CD14-positive monocyte (primary cell): ENCODE measurements at regions not wholly inside any gene's neighbourhood (a gene's known extent, or its start where the extent isn't known, plus 50 kb on each side); places are given as distances from the start of the nearest gene placed in this dataset.

Source experiments
- DNase-seq, 3 donors: peaks; one replicate each; pipeline ENCODE4 v3.0.0-alpha.2; 2011 to 2022
- H2AFZ ChIP-seq: 2 replicates; pipeline ENCODE4 v1.6.0; 2012; ENCODE audit warnings: mild to moderate bottlenecking, low read depth, low read length, inconsistent platforms; ENCODE audit not compliant: insufficient read depth, poor library complexity, severe bottlenecking
- H3K27ac ChIP-seq, 2 donors: 1 replicate in 1 of 2; 2 replicates in 1 of 2; pipeline ENCODE4 v1.5.1; 2012 to 2013; ENCODE audit warnings: low read length in 2 of 2, control low read depth in 1 of 2, inconsistent platforms in 1 of 2, low read depth in 1 of 2, mild to moderate bottlenecking in 1 of 2
- H3K27me3 ChIP-seq, 2 donors: one replicate each; pipeline versions ENCODE4 v1.6.0 to v1.6.1; 2011 to 2013; ENCODE audit warnings: low read length in 2 of 2; ENCODE audit not compliant: control insufficient read depth in 2 of 2, insufficient read depth in 2 of 2
- H3K36me3 ChIP-seq, 2 donors: replicated peaks in 1 of 2; 1 replicate in 1 of 2; 2 replicates in 1 of 2; pipeline versions ENCODE4 v1.5.1 to v1.6.1; 2012 to 2013; ENCODE audit warnings: low read length in 2 of 2, control low read depth in 1 of 2, inconsistent platforms in 1 of 2, mild to moderate bottlenecking in 1 of 2; ENCODE audit not compliant: insufficient read depth in 2 of 2, control insufficient read depth in 1 of 2
- H3K4me1 ChIP-seq, 2 donors: 1 replicate in 1 of 2; 2 replicates in 1 of 2; pipeline versions ENCODE4 v1.5.1 to v1.6.1; 2012 to 2013; ENCODE audit warnings: low read length in 2 of 2, control low read depth in 1 of 2, inconsistent platforms in 1 of 2, mild to moderate bottlenecking in 1 of 2, moderate library complexity in 1 of 2; ENCODE audit not compliant: insufficient read depth in 2 of 2, control insufficient read depth in 1 of 2
- H3K4me2 ChIP-seq: replicated peaks from 2 replicates; pipeline ENCODE3; 2012; ENCODE audit warnings: low read length, moderate library complexity, mild to moderate bottlenecking; ENCODE audit not compliant: poor library complexity, severe bottlenecking; ENCODE audit errors: extremely low read depth
- H3K4me3 ChIP-seq, 3 experiments: fragments of 200-600 bp in 1 of 3; sonication (generic) in 1 of 3; replicated peaks in 1 of 3; 1 replicate in 2 of 3; 2 replicates in 1 of 3; pipeline ENCODE4 v1.5.1; 2011 to 2013; ENCODE audit warnings: low read length in 3 of 3, mild to moderate bottlenecking in 3 of 3, control low read depth in 2 of 3, low read depth in 2 of 3, inconsistent platforms in 1 of 3, moderate library complexity in 1 of 3
- H3K79me2 ChIP-seq: 2 replicates; pipeline ENCODE4 v1.6.0; 2012; ENCODE audit warnings: mild to moderate bottlenecking, control low read depth, inconsistent platforms, low read length, moderate library complexity; ENCODE audit not compliant: insufficient read depth
- H3K9ac ChIP-seq: 2 replicates; pipeline ENCODE4 v1.6.0; 2017; ENCODE audit warnings: low read length, mild to moderate bottlenecking; ENCODE audit not compliant: insufficient read depth, poor library complexity, severe bottlenecking
- H3K9me3 ChIP-seq, 2 donors: replicated peaks in 1 of 2; 1 replicate in 1 of 2; 2 replicates in 1 of 2; pipeline versions ENCODE4 v1.5.1 to v1.6.1; 2012 to 2013; ENCODE audit warnings: low read length in 2 of 2, control low read depth in 1 of 2; ENCODE audit not compliant: control insufficient read depth in 1 of 2, insufficient read depth in 1 of 2
- H4K20me1 ChIP-seq: 2 replicates; pipeline ENCODE4 v1.6.0; 2012; ENCODE audit warnings: mild to moderate bottlenecking, low read length, control low read depth, moderate library complexity; ENCODE audit not compliant: insufficient read depth
- H3K27ac Mint-ChIP-seq, 7 donors: one replicate each; pipeline ENCODE4 v1.8.0; 2020; ENCODE audit warnings: mild to moderate bottlenecking in 7 of 7, mixed read lengths in 7 of 7, moderate library complexity in 6 of 7, inconsistent platforms in 2 of 7
- H3K27me3 Mint-ChIP-seq, 3 donors: one replicate each; pipeline ENCODE4 v1.8.0; 2021 to 2022; ENCODE audit warnings: low read depth in 3 of 3, mild to moderate bottlenecking in 3 of 3, mixed read lengths in 3 of 3, moderate library complexity in 3 of 3, inconsistent platforms in 1 of 3
- H3K36me3 Mint-ChIP-seq, 2 donors: one replicate each; pipeline ENCODE4 v1.8.0; 2020; ENCODE audit warnings: mixed read lengths in 2 of 2, inconsistent platforms in 1 of 2, mild to moderate bottlenecking in 1 of 2
- H3K4me1 Mint-ChIP-seq: one replicate; pipeline ENCODE4 v1.8.0; 2020; ENCODE audit warnings: mild to moderate bottlenecking, mixed read lengths
- H3K4me3 Mint-ChIP-seq, 2 donors: one replicate each; pipeline ENCODE4 v1.8.0; 2020; ENCODE audit warnings: mild to moderate bottlenecking in 2 of 2, mixed read lengths in 2 of 2, moderate library complexity in 1 of 2
- H3K9me3 Mint-ChIP-seq, 7 donors: one replicate each; pipeline ENCODE4 v1.8.0; 2020 to 2022; ENCODE audit warnings: mixed read lengths in 7 of 7, mild to moderate bottlenecking in 6 of 7, moderate library complexity in 6 of 7, inconsistent platforms in 2 of 7
- CTCF ChIP-seq: fragments of 200-600 bp; IDR thresholded peaks from one replicate; pipeline ENCODE4 v1.8.0; 2022; ENCODE audit warnings: antibody characterized with exemption, mild to moderate bottlenecking
- WGBS: methylation state at CpG from one replicate; pipeline ENCODE4 v1.1.5; 2013; ENCODE audit warnings: missing lambda C conversion rate; ENCODE audit not compliant: insufficient coverage; 5-methylcytosine and 5-hydroxymethylcytosine counted together
- intact Hi-C, 2 donors: fragments of 100-400 bp; cut with micrococcal nuclease; formaldehyde crosslinking; loops; one replicate each; pipeline versions ENCODE4 v1.15.0 to v1.15.1; 2023

- Histone ChIP-seq H4K20me1 (no peaks in the 10 kb centered on the region), H3K27ac (no peak overlapping the region), H3K4me3 (no peak overlapping the region), H3K79me2 (no peaks in the 10 kb centered on the region), H3K27me3 (no peaks in the 10 kb centered on the region), H3K9ac (no peak overlapping the region), H3K36me3 (no peaks in the 10 kb centered on the region), H2AFZ (no peak overlapping the region), H3K9me3 (no peaks in the 10 kb centered on the region), H3K4me1 (no peaks in the 10 kb centered on the region), H3K4me2 (no peak overlapping the region)
- peaks cover 2 to 4% (median 4%) of the 10 kb centered on the region in 3 donors for H3K27me3 Mint-ChIP-seq
- H3K36me3 Mint-ChIP-seq, result no peaks in the 10 kb centered on the region
- intact Hi-C loops, result no loop called here
- 63% methylated on average over 2 of the region's 3 CpGs for WGBS
- TF ChIP-seq CTCF, result no peak
- no peak for DNase-seq
- no peak overlapping the region for H3K4me3 Mint-ChIP-seq
- no peak overlapping the region for H3K27ac Mint-ChIP-seq
- no peaks in the 10 kb centered on the region for H3K4me1 Mint-ChIP-seq
- no peaks in the 10 kb centered on the region for H3K9me3 Mint-ChIP-seq
These were observed 132.1 kb downstream of the ADRA2A start for GRCh38 chr10:111208951-111209350.

GRCh38 chr10:111209692-111210091 is 132.9 kb downstream of the ADRA2A start:
- Histone ChIP-seq H3K9ac (no peak overlapping the region), H4K20me1 (no peaks in the 10 kb centered on the region), H3K36me3 (no peaks in the 10 kb centered on the region), H3K4me1 (no peaks in the 10 kb centered on the region), H3K9me3 (no peaks in the 10 kb centered on the region), H3K79me2 (no peaks in the 10 kb centered on the region), H3K27me3 (no peaks in the 10 kb centered on the region), H2AFZ (no peak overlapping the region), H3K4me3 (no peak overlapping the region), H3K27ac (no peak overlapping the region), H3K4me2 (no peak overlapping the region)
- 75% methylated on average over 3 of the region's 5 CpGs for WGBS
- DNase-seq, result no peak
- intact Hi-C loops, result no loop called here
- no peaks in the 10 kb centered on the region for H3K9me3 Mint-ChIP-seq
- H3K27me3 Mint-ChIP-seq, result peaks cover 2 to 4% (median 3%) of the 10 kb centered on the region in 3 donors
- H3K27ac Mint-ChIP-seq, result no peak overlapping the region
- H3K36me3 Mint-ChIP-seq, result no peaks in the 10 kb centered on the region
- no peak overlapping the region for H3K4me3 Mint-ChIP-seq
- H3K4me1 Mint-ChIP-seq, result no peaks in the 10 kb centered on the region
- TF ChIP-seq CTCF, result no peak
